Ovary (tissue), 3 donors: ENCODE measurements at regions not wholly inside any gene's neighbourhood (a gene's known extent, or its start where the extent isn't known, plus 50 kb on each side); places are given as distances from the start of the nearest gene placed in this dataset.

ENCODE experiments used
- CTCF ChIP-seq, 3 donors: fragments of 450-650 bp in 2 of 3; fragments of 200-600 bp in 1 of 3; IDR thresholded peaks; one replicate each; pipeline versions ENCODE4 v1.5.1 to v1.8.0; 2016 to 2022; ENCODE audit warnings: antibody characterized with exemption in 3 of 3, mild to moderate bottlenecking in 1 of 3
- EP300 ChIP-seq: sonication (generic); formaldehyde crosslinking; IDR thresholded peaks from one replicate; pipeline ENCODE4 v1.6.1; 2017; ENCODE audit warnings: antibody characterized with exemption
- donor health status: DM: no; HTN: no; CAD: no.

- TF ChIP-seq CTCF (IDR thresholded peaks at IDR 0.05) (no peak), EP300 (no peak)
Observed at GRCh38 chr10:23870651-23871610, 338.0 kb upstream of the KIAA1217 start.
